Neuronal stem cell (in vitro differentiated cells): ENCODE measurements at regions not wholly inside any gene's neighbourhood (a gene's known extent, or its start where the extent isn't known, plus 50 kb on each side); places are given as distances from the start of the nearest gene placed in this dataset.
A peak's percentile ranks its signal among the peaks of the same experiment; 100 is the strongest.

Experiments used
- DNase-seq: peaks from one replicate; pipeline ENCODE4 v3.0.0-alpha.2; 2013; ENCODE audit warnings: low spot score
- H2AFZ ChIP-seq: one replicate; pipeline ENCODE4 v1.6.1; 2013; ENCODE audit warnings: mild to moderate bottlenecking, low read length, inconsistent platforms
- H2AK5ac ChIP-seq: 2 replicates; pipeline ENCODE4 v1.6.1; 2013; ENCODE audit warnings: low read depth, mild to moderate bottlenecking, inconsistent platforms, low read length, moderate library complexity, mixed read lengths
- H2BK120ac ChIP-seq: 2 replicates; pipeline ENCODE4 v1.6.1; 2013; ENCODE audit warnings: low read depth, mild to moderate bottlenecking, inconsistent platforms, low read length, moderate library complexity, mixed read lengths
- H2BK12ac ChIP-seq: one replicate; pipeline ENCODE4 v1.6.1; 2013; ENCODE audit warnings: low read length, inconsistent platforms
- H2BK15ac ChIP-seq: 2 replicates; pipeline ENCODE4 v1.6.1; 2013; ENCODE audit warnings: mild to moderate bottlenecking, low read length, inconsistent platforms, mixed read lengths
- H2BK5ac ChIP-seq: one replicate; pipeline ENCODE4 v1.6.1; 2013; ENCODE audit warnings: inconsistent platforms, mild to moderate bottlenecking, low read length, moderate library complexity
- H3K14ac ChIP-seq: one replicate; pipeline ENCODE4 v1.6.1; 2013; ENCODE audit warnings: low read length, inconsistent platforms
- H3K18ac ChIP-seq: 2 replicates; pipeline ENCODE4 v1.6.1; 2013; ENCODE audit warnings: low read length, inconsistent platforms
- H3K23ac ChIP-seq: 2 replicates; pipeline ENCODE4 v1.6.1; 2013; ENCODE audit warnings: low read depth, mild to moderate bottlenecking, mixed read lengths, low read length, inconsistent platforms; ENCODE audit not compliant: poor library complexity
- H3K27ac ChIP-seq: replicated peaks from 3 replicates; pipeline ENCODE4 v1.5.1; 2013; ENCODE audit warnings: low read length, inconsistent platforms
- H3K27me3 ChIP-seq, 3 experiments: 2 replicates each; pipeline ENCODE4 v1.6.1; 2013; ENCODE audit warnings: low read length in 3 of 3, mild to moderate bottlenecking in 2 of 3, inconsistent platforms in 1 of 3, low read depth in 1 of 3, mixed read lengths in 1 of 3, moderate library complexity in 1 of 3; ENCODE audit not compliant: control insufficient read depth in 3 of 3, insufficient read depth in 3 of 3
- H3K36me3 ChIP-seq, 2 donors: replicated peaks in 1 of 2; 2 replicates each; pipeline ENCODE4 v1.6.1; 2013; ENCODE audit warnings: low read length in 2 of 2; ENCODE audit not compliant: control insufficient read depth in 2 of 2, insufficient read depth in 2 of 2
- H3K4ac ChIP-seq: 2 replicates; pipeline ENCODE4 v1.6.1; 2013; ENCODE audit warnings: inconsistent platforms, mild to moderate bottlenecking, low read length, moderate library complexity
- H3K4me1 ChIP-seq, 2 donors: 1 replicate in 1 of 2; 2 replicates in 1 of 2; pipeline ENCODE4 v1.6.1; 2013; ENCODE audit warnings: low read length in 2 of 2, low read depth in 1 of 2; ENCODE audit not compliant: control insufficient read depth in 2 of 2, insufficient read depth in 1 of 2
- H3K4me2 ChIP-seq: one replicate; pipeline ENCODE4 v1.6.1; 2013; ENCODE audit warnings: mild to moderate bottlenecking, low read length, inconsistent platforms; ENCODE audit not compliant: insufficient read depth, poor library complexity, severe bottlenecking
- H3K4me3 ChIP-seq, 2 donors: 2 replicates each; pipeline ENCODE4 v1.5.1; 2013; ENCODE audit warnings: low read length in 2 of 2, mild to moderate bottlenecking in 2 of 2, inconsistent platforms in 1 of 2, moderate library complexity in 1 of 2
- H3K79me1 ChIP-seq: one replicate; pipeline ENCODE4 v1.6.1; 2013; ENCODE audit warnings: low read depth, mild to moderate bottlenecking, inconsistent platforms, low read length, moderate library complexity
- H3K9ac ChIP-seq: one replicate; pipeline ENCODE4 v1.6.1; 2013; ENCODE audit warnings: mild to moderate bottlenecking, low read depth, low read length, inconsistent platforms; ENCODE audit not compliant: poor library complexity
- H3K9me3 ChIP-seq, 2 donors: replicated peaks in 1 of 2; 2 replicates each; pipeline versions ENCODE3 to v1.6.1; 2013; ENCODE audit warnings: low read length in 2 of 2, mild to moderate bottlenecking in 2 of 2, inconsistent platforms in 1 of 2, low read depth in 1 of 2, mixed read lengths in 1 of 2, moderate library complexity in 1 of 2; ENCODE audit not compliant: control insufficient read depth in 2 of 2, insufficient read depth in 1 of 2
- H4K8ac ChIP-seq: one replicate; pipeline ENCODE4 v1.6.1; 2013; ENCODE audit warnings: low read depth, mild to moderate bottlenecking, inconsistent platforms, low read length, moderate library complexity
- H4K91ac ChIP-seq: one replicate; pipeline ENCODE4 v1.6.1; 2013; ENCODE audit warnings: low read length, low read depth, mild to moderate bottlenecking, inconsistent platforms; ENCODE audit not compliant: poor library complexity
- WGBS, 2 donors: extraction: QIAGEN DNeasy Blood & Tissue Kit; methylation state at CpG; one replicate each; pipeline ENCODE4 v1.1.7; 2013; ENCODE audit warnings: missing lambda C conversion rate in 2 of 2, mixed read lengths in 1 of 2; ENCODE audit not compliant: insufficient read length in 2 of 2, insufficient replicate concordance in 1 of 2; ENCODE audit errors: extremely low coverage in 2 of 2; 5-methylcytosine and 5-hydroxymethylcytosine counted together

DNA sequence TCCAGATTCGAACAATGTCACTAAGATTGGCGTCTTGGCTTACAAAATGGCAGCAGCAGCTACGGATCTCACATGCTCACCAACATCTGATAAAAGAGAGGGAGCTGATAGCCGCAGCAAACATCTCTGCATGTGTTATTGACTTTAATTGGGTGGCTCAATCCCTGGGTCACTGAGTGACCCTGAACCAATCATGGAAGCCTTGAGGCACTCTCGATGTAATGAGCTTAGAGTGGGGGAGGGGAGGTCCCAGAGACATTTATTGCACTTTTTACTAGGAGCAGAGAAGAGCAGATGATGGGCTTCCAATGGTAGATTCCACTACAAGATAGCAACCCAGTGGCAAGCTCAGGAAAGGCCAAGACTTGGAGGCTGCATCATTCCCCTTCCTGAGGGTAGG lies 238.7 kb downstream of the BMP7 start:
- Histone ChIP-seq H2BK5ac (no peak overlapping the region), H2BK15ac (no peak overlapping the region), H3K27me3 (peaks cover 0 to 3% (median 0%) of the 10 kb centered on the region in 3 experiments), H3K4me3 (no peak overlapping the region), H3K79me1 (no peaks in the 10 kb centered on the region), H3K9me3 (no peaks in the 10 kb centered on the region), H3K4ac (no peak overlapping the region), H3K18ac (no peak overlapping the region), H2AK5ac (no peak overlapping the region), H3K14ac (no peak overlapping the region), H3K9ac (no peak overlapping the region), H3K36me3 (no peaks in the 10 kb centered on the region), H3K23ac (no peak overlapping the region), H3K27ac (no peak overlapping the region), H2BK12ac (no peak overlapping the region), H3K4me2 (no peak overlapping the region), H4K91ac (no peak overlapping the region), H2BK120ac (no peak overlapping the region), H2AFZ (no peak overlapping the region), H4K8ac (no peak overlapping the region), H3K4me1 (peaks cover 0 to 6% of the 10 kb centered on the region in 2 donors)
- no peak for DNase-seq
- WGBS, 2 donors, result no CpG with 5 or more reads among the region's 5 CpGs

DNA sequence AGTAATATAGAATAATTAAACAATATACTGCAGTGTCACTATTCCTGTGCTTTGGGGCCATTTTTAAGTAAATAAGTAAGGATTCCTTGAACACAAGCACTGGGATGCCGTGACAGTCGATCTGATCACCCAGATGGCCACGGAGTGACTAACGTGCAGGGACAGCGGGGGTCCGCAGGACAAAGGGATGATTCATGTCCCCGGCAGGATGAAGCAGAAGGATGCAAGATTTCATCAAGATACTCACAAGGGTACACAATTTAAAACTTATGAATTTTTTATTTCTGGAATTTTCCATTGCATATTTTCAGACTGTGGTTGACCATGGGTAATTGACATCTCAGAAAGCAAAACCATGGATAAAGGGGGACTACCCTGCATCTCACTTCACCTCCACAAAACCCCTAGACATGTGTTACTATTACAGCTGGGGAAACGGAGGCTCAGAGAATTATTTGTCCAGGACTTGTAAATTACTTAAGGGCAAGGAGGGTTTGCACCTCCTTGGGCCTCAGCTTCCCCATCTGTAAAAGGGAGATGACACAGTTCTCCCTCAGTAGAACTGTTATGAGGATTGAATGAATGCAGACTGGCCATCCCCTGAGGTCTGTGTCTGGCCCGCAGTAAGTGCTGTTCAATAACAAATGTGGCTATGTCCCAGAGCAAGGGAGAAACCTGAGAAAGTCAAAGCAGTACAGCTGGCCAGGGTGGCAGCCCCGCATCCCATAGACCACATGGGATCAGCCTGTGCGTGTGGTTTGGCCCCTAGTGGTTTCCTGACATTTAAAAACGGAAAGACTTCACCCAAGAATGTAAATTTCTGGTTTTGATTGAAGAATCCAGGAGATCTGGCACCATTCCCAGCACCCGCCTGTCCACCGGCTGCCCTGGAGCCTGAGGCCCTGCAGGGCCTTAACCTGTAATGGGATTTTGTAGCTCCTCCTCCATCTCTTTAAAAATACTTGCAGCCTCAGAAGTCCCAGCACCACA lies 235.5 kb downstream of the BMP7 start:
- no peak overlapping the region for H3K18ac ChIP-seq
- H4K91ac ChIP-seq, result no peak overlapping the region
- H3K36me3 ChIP-seq, result no peaks in the 10 kb centered on the region
- no peak overlapping the region for H3K14ac ChIP-seq
- H3K79me1 ChIP-seq, result no peaks in the 10 kb centered on the region
- no peak overlapping the region for H2BK120ac ChIP-seq
- H3K27ac ChIP-seq, result no peak overlapping the region
- no peak overlapping the region for H3K4me2 ChIP-seq
- no peak overlapping the region for H2AFZ ChIP-seq
- no peak overlapping the region for H2BK5ac ChIP-seq
- H3K27me3 ChIP-seq, result peaks cover 0 to 7% (median 0%) of the 10 kb centered on the region in 3 experiments
- no peak overlapping the region for H3K23ac ChIP-seq
- H3K9ac ChIP-seq, result no peak overlapping the region
- no peak overlapping the region for H2AK5ac ChIP-seq
- H3K9me3 ChIP-seq, result peaks cover 0 to 3% of the 10 kb centered on the region in 2 donors
- no peak overlapping the region for H4K8ac ChIP-seq
- H3K4me3 ChIP-seq, result no peak overlapping the region
- no peak for DNase-seq
- WGBS, 2 donors, result no CpG with 5 or more reads among the region's 14 CpGs
- no peak overlapping the region for H2BK15ac ChIP-seq
- H3K4me1 ChIP-seq, result peaks cover 0 to 6% of the 10 kb centered on the region in 2 donors
- H3K4ac ChIP-seq, result no peak overlapping the region
- H2BK12ac ChIP-seq, result no peak overlapping the region

DNA sequence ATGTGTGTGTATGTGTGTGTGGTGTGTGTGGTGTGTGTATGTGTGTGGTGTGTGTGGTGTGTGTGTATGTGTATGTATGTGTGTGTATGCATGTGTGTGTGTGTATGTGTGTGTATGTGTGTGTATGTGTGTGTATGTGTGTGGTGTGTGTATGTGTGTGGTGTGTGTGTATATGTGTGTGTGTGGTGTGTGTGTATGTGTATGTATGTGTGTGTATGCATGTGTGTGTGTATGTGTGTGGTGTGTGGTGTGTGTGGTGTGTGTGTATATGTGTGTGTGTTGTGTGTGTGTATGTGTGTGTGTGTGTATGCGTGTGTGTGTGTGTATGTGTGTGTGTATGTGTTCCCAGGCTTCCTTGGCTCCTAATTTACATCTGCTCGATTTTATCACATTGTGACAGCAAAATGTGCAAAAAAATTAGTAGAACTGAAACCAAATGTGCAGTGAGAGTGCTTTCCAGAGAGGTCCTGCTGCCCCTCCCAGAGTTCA lies 234.5 kb downstream of the BMP7 start:
- H4K8ac ChIP-seq, result no peak overlapping the region
- H3K36me3 ChIP-seq, result no peaks in the 10 kb centered on the region
- no peak overlapping the region for H3K27ac ChIP-seq
- no peak overlapping the region for H3K4me2 ChIP-seq
- 100% methylated on average over 1 of the region's 2 CpGs; no CpG with 5 or more reads in 1 of the 2 donors for WGBS, 2 donors
- H3K27me3 ChIP-seq, result peaks cover 0 to 5% (median 0%) of the 10 kb centered on the region in 3 experiments
- H3K79me1 ChIP-seq, result no peaks in the 10 kb centered on the region
- no peak overlapping the region for H2BK5ac ChIP-seq
- H4K91ac ChIP-seq, result no peak overlapping the region
- H3K4ac ChIP-seq, result no peak overlapping the region
- H3K18ac ChIP-seq, result no peak overlapping the region
- H2AK5ac ChIP-seq, result no peak overlapping the region
- H3K9ac ChIP-seq, result peak overlapping the region; percentile 50
- no peak overlapping the region for H3K23ac ChIP-seq
- H2BK15ac ChIP-seq, result no peak overlapping the region
- peaks cover 0 to 3% of the 10 kb centered on the region in 2 donors for H3K9me3 ChIP-seq
- DNase-seq, result no peak
- peak overlapping the region; percentile 41 for H3K14ac ChIP-seq
- H2BK120ac ChIP-seq, result no peak overlapping the region
- no peak overlapping the region for H2AFZ ChIP-seq
- H3K4me1 ChIP-seq, result peaks cover 0 to 6% of the 10 kb centered on the region in 2 donors
- H3K4me3 ChIP-seq, result peak overlapping the region in 1 of 2 donors; percentile 44
- no peak overlapping the region for H2BK12ac ChIP-seq

DNA sequence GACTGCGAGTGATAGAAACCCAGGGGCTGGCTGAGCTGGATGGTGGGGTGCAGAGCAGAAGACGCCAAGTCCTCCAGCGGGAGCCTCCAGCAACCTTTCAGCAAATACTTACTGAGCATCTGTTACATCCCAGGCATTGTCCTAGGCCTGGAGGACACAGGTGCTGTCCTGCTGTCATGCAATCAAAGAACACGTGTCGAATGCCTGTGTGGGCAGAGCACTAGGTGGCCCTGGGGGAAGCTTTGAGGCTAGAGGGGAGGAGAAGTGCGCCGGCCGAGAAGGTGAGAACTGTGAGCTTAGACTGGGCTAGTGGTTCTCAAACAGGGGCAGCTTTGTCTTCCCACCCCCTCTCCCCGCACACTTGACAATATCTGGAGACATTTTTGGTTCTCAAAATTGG lies 233.6 kb downstream of the BMP7 start:
- H3K9ac ChIP-seq, result no peak overlapping the region
- H2BK5ac ChIP-seq, result no peak overlapping the region
- no peak overlapping the region for H3K14ac ChIP-seq
- H3K27ac ChIP-seq, result no peak overlapping the region
- H2AK5ac ChIP-seq, result no peak overlapping the region
- H3K9me3 ChIP-seq, result peaks cover 0 to 3% of the 10 kb centered on the region in 2 donors
- peaks cover 0 to 5% (median 0%) of the 10 kb centered on the region in 3 experiments for H3K27me3 ChIP-seq
- no peak overlapping the region for H3K4me3 ChIP-seq
- H4K8ac ChIP-seq, result no peak overlapping the region
- H3K4ac ChIP-seq, result no peak overlapping the region
- no peak for DNase-seq
- no peak overlapping the region for H2BK12ac ChIP-seq
- peaks cover 0 to 6% of the 10 kb centered on the region in 2 donors for H3K4me1 ChIP-seq
- H3K23ac ChIP-seq, result no peak overlapping the region
- WGBS, 2 donors, result no CpG with 5 or more reads among the region's 9 CpGs
- H3K79me1 ChIP-seq, result no peaks in the 10 kb centered on the region
- peak overlapping the region; percentile 5 for H3K18ac ChIP-seq
- H2BK15ac ChIP-seq, result no peak overlapping the region
- no peaks in the 10 kb centered on the region for H3K36me3 ChIP-seq
- H4K91ac ChIP-seq, result no peak overlapping the region
- H3K4me2 ChIP-seq, result no peak overlapping the region
- no peak overlapping the region for H2AFZ ChIP-seq
- no peak overlapping the region for H2BK120ac ChIP-seq
